ENCODE measurements at regions not wholly inside any gene's neighbourhood (a gene's known extent, or its start where the extent isn't known, plus 50 kb on each side); places are given as distances from the start of the nearest gene placed in this dataset.

GRCh38 chr1:208358651-208359050 is 114.5 kb upstream of the PLXNA2 start:
- TF ChIP-seq CTCF (IDR thresholded peaks at IDR 0.05; ENCODE audit: low read length), result no peak
- no peak for TF ChIP-seq EZH2 (optimal IDR thresholded peaks at IDR 0.05; ENCODE audit: low read depth, low read length)

All from MM.1S (cell line).